GM18868 (cell line): ENCODE measurements at regions not wholly inside any gene's neighbourhood (a gene's known extent, or its start where the extent isn't known, plus 50 kb on each side); places are given as distances from the start of the nearest gene placed in this dataset.
A peak's percentile ranks its signal among the peaks of the same experiment; 100 is the strongest.

Source experiments
- ATAC-seq: cut with Tn5 transposase; IDR thresholded peaks from one replicate; pipeline ENCODE4 v1.9.1; 2021; ENCODE audit warnings: mild to moderate bottlenecking, moderate library complexity; ENCODE audit not compliant: unreplicated experiment

DNA sequence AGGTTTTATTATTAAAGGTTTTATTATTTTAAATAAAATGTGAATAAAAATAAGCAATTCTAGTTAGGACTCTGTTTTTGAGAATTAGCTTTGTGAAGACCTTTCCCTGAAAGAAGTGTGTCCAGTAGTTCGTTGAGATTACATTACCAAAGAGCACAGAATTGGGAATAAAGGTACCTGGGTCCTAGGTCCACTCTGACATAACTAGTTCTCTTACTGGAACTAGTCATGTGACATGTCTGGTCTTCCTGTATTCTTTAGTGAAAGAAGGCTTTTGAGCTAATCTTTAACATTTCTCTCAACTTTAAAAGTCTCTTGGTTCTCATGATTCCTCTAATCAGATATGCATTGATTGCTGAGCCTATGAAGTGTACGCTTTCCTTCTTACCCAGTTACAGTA lies 292.0 kb upstream of the SMIM31 start:
- ATAC-seq: no peak

DNA sequence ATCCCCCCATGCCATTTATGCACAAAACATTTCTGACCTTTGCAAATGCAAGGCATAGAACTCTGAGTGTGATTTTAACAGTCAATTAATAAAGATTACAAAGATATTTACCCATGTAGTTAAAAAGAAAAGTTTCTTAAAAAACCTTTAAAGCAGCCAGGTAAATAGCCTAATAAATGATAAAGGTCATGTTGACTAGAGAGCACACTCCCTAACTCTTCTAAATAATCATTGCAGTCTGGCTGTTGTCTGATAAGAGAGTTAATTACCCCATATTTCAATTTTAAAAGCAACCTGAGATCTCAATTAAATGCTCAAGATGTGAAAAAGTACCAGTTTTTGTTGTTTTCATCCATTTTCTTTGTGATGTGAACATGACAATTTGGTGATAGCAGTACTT lies 291.5 kb upstream of the SMIM31 start:
- no peak for ATAC-seq

DNA sequence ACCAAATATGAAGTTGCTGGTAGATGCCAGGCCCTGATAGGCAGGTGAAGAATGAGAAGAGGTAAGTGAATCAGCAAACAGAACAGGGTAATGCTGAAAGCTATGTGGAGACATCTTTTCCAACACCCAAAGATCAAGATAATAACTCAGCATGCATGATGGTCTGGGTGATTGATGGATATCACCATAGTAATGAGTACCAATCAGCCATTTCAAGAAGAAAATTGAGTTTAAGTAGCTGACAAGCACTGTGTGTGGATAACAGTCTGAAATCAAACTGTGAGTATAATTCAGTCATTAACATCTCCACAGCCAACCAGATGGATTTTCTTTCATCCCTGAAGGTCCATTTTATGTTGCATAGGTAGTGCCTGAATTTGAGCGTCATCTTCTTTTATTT lies 289.6 kb upstream of the SMIM31 start:
- no peak for ATAC-seq

DNA sequence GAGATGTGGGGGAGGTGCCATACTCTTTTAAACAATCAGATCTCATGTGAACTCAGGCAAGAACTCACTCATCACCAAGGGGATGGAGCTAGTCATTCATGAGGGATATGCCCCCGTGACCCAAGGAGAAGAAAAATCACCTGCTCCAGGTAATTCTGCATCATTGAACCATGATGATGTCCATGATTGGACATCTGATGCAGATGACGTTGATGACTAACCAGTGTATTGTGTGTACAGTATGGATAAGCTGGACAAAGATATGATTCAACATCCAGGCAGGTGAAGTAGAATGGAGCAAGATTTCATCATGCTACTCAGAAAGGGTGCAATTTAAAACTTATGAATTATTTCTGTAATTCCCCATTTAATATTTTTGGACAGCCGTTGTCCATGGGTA lies 286.4 kb upstream of the SMIM31 start:
- no peak for ATAC-seq

DNA sequence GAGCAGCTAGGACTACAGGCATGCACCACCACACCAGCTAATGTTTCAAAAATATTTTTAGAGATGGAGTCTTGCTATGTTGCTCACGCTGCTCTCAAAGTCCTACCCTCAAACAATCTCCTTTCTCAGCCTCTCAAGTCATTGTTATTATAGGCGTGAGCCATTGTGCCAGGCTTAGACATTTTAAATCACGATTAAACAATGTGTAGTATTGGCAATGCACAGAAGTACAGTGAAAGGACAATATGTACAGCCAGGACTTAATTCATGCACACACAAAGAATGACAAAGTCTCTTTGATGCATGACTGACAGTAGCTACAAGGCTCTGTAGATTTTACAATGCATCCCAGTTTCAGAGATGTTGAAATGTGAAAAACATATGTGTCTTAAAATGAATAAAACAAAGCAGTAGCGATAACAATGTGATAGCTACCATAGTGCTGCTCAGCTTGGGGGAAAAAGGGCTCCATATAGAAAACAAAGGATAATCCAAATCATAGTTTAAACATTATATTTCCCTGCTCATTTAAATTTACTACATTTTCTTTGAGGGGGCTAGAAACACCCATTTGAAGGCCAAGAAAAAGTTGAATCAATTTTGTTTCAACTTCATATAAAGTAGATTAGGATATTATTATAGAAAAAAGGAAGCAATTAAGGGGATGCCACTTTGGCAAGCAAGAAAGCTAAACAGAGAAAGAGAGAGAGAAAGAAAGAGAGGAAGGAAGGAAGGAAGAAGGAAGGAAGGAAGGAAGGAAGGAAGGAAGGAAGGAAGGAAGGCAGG lies 272.4 kb upstream of the SMIM31 start:
- no peak for ATAC-seq

DNA sequence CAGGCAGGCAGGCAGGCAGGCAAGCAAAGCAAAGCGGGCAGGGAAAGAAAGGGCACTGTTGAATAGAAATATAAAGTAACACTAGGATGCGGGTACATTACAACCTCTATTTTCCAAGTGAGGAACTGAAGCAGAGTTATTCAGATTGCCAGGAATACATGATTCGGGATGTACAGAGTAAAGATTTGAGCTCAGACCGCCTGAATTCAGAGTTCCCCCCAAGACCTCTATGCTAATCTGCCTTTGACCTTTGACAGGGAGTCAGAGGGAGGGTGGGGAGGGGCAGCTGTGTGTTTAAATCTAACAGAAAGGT lies 271.9 kb upstream of the SMIM31 start:
- ATAC-seq: no peak

DNA sequence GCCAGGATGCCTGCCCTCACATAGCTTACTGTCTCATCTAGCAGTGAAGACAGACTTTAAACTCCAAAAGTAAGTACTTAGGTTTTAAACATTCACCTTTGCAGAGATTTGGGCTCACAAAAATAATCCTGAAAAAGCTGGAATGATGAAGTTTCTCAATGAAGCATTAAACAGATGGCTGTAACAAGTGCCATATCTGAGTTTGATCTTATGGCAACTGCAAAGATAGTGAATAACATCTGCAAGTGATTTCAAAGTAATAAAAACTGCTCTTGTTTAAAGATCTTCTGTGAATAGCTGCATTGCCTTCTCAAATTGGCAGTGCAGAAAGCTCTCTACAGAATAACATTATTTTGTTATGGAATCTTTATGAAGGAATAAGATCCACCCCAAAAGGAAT lies 271.2 kb upstream of the SMIM31 start:
- no peak for ATAC-seq

DNA sequence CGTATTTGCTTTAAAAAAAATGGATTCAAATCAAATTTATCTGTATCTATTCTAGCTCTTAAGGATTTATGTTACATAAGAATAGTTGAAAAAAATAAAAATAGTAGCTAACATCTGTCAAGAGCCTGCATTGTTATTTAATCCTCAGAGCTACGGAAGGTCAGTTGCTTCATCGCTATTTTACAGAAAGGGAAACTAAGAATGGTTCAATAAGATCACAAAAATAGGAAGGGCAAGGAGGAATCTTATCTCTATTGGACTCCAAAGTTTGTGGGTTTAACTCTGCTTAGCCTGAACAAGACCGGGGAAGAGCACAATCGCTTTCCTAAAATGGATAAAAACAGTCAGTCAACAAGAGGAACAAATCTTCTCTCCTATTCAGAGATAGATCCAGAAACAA lies 270.2 kb upstream of the SMIM31 start:
- no peak for ATAC-seq

DNA sequence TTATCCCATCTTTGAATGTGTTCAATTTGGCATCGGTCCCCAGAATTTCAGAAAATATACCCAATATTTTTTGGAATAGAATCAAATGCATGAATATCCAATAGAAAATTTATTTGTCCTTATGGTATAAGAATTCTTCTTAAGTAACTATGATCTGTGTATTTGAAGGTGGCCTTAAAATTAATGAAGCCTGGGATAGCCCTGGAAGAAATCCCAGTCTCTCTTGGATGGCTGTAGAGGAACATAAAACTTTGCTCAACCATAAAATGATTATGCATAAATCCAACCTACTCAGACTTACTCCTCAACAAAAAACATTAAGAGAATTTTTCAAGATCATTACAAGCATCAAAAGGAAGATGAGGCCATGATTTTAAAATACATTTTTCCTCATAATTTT lies 269.4 kb upstream of the SMIM31 start:
- no peak for ATAC-seq

DNA sequence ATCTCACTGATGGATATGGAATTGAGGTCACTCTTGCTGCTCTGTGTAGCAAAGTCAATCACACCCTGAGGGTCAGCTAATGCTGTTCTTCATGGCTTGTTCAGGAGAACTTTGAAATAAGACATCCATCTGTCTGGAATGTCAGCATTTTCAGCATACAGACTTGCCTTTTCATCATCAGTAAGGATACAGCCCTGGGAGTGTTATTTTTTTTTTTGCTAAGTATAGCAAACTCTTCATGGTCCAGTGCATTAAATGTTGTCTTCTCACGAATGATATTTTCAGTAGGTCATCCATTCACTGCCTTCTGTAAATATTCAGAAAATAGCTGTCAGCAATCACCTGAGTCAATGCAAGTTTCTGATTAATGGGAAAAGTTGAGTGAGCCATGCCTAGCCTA lies 268.8 kb upstream of the SMIM31 start:
- no peak for ATAC-seq

DNA sequence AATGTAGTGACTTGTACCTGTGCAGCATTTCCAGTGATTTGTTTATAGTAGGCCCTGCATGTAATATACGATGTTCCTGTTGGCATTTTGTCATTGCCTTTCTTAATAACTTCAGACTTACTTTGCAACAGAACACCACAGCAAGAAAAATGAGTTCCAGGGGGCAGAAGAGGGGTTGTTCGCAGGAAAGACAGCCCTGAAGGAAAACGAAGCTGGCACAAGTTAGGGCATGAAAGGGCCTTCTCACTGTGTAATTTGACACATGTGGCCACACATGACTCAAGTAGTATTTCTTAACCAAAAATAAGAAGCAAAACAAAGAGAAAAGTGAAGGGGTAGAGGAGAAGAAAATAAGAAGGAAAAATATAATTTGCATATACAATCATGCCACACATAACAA lies 265.8 kb upstream of the SMIM31 start:
- no peak for ATAC-seq

DNA sequence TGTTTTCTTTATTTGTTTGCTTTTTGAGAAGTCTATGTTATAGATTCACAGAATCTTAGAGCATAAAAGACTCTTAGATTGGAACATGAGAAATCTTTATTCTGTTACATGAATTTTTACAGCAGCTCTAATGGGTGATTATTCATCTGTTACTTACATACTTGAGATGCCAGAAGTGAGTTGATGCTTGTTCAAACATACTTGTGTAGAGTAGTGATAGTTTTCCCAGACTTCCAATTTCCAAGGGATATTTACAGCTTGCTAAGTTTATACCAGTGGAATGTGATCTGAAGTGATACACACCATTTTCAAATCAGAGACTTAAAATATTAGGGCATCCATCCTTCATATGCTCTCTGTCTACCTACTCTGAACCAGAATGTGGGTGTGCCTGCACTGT lies 252.9 kb upstream of the SMIM31 start:
- ATAC-seq: no peak

DNA sequence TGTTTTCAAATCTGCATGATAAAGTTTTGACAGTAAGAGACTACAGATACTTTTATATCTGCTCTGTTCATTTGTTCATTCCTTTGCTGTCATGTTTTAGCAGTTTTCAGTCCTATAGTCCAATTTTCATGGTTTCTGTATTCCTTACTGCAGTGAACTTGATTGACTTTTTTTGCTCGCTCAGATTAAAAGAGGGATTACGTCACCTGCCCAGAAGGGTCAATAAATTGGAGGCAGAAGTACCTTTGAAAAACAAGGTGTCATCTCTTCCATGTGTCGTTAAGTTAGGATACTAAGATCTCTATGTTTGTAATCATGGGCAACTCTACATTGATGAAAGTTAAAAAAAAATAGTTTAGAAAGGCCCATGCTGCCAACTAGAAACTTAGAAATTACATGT lies 250.1 kb upstream of the SMIM31 start:
- ATAC-seq: no peak

DNA sequence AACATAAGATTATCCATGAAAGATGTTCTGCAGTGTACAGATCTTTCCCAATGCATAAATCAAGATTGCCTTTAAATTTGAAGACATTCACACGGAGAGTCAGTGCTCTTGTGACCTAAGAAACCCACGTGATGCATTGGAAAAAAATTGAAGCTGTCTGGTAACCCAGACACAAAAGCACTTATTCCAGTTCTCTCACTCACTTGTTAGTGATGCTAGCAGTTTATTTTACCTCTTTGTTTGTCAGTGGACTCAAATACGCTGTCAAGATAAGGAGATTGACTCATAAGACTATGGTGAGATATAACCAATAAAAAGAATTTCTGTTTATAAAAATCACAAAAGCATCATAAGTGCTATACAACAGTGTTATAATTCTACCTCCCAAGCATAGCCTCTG lies 245.8 kb upstream of the SMIM31 start:
- ATAC-seq: no peak

DNA sequence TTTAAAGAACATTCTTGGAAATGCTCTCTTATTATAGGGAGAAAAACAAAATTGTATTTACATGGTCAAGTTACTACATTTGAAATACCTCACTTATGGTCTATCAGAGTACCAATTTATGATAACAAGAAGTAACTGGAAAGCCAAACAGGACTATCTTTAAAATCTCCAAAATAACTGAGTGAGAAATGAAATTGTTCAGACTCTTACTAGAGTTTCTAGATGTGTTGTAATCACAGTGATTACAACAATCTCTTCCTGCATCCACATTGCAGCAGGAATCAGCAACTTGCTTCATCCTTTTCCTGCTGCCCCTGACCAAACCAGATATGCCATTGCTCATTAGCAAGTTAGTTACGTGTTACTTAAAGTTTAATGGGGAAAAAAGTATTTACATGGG lies 245.2 kb upstream of the SMIM31 start:
- no peak for ATAC-seq

DNA sequence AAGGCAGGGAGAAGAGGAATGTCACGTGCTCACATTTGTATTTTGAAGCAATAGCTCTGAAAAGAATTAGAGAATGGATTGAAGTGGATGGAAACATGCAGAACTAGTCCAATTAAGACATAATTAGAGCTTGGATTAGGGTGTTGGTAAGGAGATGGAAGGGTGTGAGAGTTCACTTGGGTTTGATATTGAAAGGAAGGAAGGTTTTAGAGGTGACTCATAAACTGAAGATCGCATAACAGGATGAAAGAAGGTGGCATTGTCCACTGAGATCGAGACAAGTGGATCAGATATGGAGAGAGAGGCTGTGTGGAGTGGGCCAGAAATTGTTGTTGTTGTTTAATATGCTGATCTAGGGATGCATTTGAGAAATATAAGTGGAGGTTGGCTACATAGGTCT lies 244.0 kb upstream of the SMIM31 start:
- no peak for ATAC-seq

DNA sequence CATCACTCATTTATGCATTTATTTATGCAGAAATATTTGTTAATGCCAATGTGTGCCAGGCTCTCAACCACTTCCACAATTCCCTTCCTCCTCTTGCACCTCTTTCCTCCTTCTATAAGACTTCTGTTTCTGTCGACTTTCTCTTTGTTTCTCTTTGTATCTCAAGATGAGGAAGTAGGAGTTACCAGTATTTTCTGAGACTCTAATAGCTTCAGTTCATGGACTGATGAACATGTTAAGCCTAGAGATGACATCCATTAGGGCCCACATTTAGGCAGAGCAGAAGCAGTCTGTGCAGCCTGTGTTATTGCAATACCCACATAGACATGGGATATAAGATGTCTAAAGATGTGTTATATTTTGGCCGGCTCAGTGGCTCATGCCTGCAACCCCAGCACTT lies 241.8 kb upstream of the SMIM31 start:
- peak; percentile 60 for ATAC-seq

DNA sequence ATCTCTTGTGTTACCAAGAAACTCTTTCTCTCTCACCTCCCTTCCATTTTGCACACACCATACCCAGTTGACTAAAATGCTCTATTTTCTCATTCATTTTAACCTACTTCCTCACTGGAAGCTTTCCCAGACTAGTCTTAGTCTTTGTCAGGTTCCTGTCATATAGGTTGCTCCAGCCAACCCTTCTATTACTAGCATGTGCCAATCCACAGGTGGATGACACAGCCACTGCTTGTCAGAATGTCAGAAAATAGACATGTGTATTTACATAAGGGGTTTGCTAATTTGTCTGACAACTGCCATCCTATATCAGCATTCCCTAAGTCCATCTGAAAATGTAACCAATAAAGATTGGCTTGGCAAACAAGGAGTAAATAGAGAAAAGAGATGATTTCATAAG lies 239.2 kb upstream of the SMIM31 start:
- no peak for ATAC-seq

DNA sequence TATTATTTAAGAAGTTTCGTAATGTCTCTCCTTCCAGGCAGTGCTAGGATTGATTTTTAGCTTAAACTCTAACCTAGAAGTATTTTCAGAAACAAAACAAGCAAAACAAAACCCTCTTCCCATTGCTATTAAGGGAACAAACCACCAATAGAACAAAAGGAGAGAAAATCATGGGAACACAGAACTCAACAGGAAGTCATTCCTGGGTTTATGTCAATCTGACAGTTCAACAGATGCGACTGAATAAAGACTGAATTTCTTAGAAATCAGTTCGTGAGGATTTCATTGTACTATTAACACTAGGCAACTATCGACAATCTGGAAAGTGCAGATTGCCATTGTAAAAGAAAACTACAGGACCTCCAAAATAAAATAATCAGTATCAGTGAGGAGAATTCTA lies 229.1 kb upstream of the SMIM31 start:
- no peak for ATAC-seq

DNA sequence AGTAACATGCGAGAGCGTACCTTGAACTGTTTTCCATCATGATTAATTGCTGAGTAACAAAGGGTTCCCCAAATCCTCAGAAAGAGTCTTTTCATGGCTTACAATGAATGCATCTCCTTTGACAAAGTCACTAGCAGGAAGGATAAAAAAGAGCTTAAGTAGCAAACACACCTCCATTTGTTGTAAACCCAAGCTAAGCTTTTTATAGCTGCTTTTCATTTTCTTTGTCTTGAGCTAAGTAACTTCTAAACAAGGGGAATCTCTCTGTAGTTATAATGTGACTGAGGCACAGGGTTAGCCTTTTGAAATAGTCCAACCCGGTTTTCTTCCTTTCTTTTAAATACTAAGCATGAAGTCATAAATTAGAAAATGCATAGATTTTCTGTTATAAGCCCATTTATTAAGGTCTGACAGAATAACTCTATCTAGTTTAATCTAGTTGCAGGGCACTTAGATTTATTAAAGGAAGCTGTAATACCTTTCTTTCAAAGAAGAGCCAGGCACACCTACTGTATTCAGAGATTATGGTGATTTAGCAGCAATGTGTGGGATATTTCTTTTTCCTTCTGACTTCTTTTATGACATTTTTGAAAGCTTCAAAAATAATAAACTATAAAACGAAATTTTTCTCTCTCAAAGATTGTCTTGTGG lies 226.9 kb upstream of the SMIM31 start:
- ATAC-seq: no peak

DNA sequence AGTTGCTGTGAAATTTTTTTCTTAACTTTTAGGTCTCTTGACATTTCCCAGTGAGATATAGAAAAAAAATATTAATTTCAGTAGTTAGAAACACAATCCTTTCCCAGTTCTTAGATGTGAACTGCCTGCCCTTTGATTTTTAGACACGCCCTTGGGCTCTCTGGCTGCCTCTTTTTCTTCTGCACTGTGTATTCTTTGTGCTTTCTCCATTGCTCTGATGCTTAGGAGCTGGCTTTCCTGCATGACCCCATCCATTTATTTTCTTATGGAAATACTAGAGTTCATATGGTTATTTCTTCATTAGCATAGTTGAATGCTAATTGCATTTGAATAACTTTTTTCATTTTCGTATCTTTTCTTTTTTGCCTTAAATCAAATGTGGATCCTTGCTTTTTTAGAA lies 224.9 kb upstream of the SMIM31 start:
- ATAC-seq: no peak

DNA sequence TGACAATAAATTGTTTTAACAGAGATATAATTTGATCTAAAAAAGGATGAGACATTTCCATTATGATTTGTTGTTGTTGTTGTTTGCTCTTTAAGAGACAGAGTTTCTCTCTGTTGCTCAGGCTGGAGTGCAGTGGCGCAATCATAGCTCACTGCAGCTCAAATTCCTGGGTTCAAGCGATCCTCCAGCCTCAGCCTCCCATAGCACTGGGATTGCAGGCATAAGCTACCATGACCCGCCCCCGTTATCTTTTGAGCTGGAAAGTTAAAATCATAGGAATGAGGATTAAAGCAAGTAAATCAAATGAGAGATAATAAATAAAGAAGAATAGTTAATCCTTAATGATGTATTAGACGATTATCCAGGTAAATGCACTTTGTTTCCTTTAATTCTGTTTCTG lies 224.4 kb upstream of the SMIM31 start:
- ATAC-seq: no peak

DNA sequence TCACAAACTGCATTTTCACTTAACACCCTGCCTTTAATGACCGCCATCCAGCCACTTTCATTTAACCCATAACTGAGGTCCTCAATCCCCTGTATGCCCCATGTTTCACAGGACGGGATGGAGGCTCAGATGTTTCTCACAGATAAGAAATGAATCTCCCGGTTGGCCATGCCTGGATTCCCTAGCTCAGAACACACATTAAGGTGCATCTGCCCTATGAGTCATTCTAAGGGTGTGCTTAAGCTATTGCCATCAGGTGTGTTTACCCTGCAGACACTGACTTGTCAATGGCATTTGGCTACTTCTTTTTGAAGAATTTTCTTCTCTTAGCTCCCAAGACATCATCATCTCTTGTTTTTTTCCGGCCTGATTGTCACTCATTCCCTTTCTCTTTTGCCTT lies 222.6 kb upstream of the SMIM31 start:
- ATAC-seq: no peak
